GM18868 (cell line): ENCODE measurements at regions not wholly inside any gene's neighbourhood (a gene's known extent, or its start where the extent isn't known, plus 50 kb on each side); places are given as distances from the start of the nearest gene placed in this dataset.

Experiments
- ATAC-seq: cut with Tn5 transposase; IDR thresholded peaks from one replicate; pipeline ENCODE4 v1.9.1; 2021; ENCODE audit warnings: mild to moderate bottlenecking, moderate library complexity; ENCODE audit not compliant: unreplicated experiment

GRCh38 chr2:56099963-56100362, 83.8 kb upstream of the CCDC85A start:
- ATAC-seq, result no peak

GRCh38 chr2:56100791-56101312, 82.9 kb upstream of the CCDC85A start:
- ATAC-seq, result no peak

- no peak for ATAC-seq
Measured at GRCh38 chr2:56102098-56102497, 81.7 kb upstream of the CCDC85A start.

GRCh38 chr2:56102866-56103265, 80.9 kb upstream of the CCDC85A start:
- no peak for ATAC-seq

- ATAC-seq, result no peak
Measured at GRCh38 chr2:56104962-56105361, 78.8 kb upstream of the CCDC85A start.

DNA sequence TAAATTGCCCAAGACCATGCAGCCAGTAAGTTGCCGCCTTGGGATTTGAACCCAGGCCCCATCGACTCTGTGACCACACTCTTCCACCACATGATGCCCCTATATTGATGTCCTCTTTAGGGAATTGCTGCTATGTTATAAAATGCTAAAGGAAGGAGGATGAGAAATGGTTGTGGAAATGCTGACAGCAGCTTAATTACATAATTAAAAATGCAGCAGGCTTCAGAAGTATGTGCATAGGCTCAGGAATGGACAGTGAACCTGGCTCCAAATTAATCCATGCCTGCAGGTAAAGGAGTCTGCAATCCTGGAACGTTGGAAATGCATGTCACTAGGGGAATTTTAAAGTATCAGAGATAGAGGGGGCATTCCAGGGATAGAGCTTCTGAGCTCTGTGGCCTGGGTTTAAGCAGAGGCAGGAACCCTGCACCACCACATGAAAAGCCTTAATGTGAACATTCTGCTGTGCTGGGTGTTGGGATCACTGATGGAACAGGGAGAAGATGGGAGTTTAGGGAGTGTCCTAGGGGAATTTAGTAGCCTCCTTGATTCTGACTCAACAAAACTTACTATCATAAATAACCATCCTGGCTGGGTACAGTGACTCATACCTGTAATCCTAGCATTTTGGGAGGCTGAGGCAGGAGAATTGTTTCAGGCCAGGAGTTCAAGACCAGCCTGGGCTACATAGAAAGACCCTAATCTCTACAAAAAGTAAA, 76.1 kb upstream of the CCDC85A start:
- no peak for ATAC-seq

- ATAC-seq, result no peak
Measured at GRCh38 chr2:56108806-56109205, 75.0 kb upstream of the CCDC85A start.

GRCh38 chr2:56109994-56110393, 73.8 kb upstream of the CCDC85A start:
- no peak for ATAC-seq

DNA sequence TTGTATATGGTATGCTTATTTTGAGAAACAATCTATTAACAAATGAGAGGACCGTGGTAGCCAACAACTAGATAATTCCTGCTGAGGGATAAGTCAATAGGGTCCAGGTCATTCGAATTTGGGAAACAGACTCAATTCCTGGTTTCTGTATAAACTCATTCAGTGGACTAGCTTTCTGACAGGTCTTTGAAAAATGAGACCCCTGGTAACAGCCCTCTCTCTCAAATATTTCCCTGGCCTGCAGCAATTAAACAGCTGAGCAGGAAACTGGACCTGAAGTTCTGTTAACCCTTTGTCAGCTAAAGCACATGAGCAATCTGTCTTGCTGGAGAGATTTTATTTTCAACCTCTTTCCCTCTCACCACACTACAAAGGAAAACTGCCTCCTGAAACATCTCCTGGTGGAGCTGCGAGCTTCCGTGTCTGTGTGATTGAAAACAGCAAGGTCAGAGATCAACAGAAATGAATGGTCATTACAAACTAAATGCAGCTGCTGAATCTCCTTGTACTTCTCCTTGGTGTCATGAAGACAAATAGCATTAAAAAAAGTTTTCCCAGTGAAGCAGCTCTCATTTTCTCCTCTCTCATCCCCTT, 70.3 kb upstream of the CCDC85A start:
- no peak for ATAC-seq

- no peak for ATAC-seq
Measured at GRCh38 chr2:56117764-56118163, 66.0 kb upstream of the CCDC85A start.

DNA sequence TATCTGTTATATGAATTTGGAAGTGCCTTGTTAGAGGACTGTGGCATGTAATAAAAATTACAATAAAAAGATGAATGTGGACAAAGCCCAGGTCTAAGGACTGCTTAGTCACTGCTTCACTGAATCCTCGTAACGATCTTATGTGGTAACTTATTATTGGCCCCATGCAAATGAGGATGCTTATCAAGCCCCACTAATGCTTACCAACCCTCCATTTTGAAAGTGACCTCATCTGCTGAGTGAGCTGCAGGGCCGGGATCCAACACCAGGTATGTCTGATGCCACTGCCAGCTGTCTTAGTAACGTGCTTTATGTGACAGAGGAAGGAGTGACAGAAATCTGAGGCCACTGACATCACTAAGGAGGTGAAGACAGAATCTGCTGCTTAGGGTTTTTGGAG, 65.3 kb upstream of the CCDC85A start:
- no peak for ATAC-seq

DNA sequence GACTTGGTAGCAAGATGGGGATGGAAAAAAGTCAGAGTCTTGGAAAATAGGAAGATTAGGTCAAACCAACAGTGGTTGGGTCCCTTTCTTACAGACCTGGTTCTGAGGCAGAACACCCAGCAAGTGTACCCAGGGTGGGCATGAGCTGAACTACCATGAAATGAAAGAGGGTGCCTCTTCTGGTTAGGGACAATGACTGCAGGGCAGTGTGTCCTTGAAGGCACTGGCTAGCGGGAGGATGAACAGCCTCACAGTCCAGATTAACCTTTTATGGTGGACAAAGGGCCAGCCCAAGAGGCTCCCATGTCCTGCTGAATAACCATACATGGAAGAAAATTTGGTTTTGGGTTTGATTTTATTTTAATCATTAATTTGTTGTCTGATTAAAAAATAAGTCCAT, 61.8 kb upstream of the CCDC85A start:
- no peak for ATAC-seq

DNA sequence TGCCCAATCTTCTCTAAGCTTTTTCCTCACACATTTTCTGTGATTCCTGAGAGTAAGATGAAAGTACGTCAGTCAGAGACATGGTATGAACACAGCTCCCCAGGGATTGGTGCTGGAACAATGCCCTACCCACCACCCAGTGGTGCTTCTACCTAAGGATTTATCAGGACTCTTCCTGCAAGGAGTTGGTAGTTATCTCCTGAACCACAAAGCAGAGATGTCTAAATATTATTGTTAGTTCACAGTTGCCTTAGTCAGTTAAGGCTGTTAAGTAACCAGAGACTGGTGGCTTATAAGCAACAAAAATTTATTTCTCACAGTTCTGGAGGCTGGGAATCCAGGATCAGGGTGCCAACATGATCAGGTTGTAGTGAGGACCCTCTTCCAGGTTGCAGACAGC, 60.3 kb upstream of the CCDC85A start:
- no peak for ATAC-seq

DNA sequence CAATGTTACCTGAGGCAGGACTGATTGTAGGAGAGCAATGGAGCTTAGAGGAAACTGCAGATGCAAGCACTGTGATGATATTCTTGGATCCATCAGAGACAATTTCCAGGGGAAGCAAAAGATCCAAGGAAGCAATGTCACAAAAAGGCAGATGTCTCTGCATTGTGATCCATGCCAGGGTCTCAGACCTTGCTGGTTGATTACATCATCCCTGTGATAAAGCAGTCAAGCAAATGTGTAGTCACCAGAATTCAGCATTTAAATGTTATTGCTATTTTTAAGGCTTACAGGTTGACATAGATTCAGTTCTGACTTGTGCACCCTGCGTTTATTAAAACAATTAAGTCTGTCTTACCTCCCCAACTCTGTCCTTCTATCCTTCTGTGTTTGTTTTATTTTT, 56.8 kb upstream of the CCDC85A start:
- no peak for ATAC-seq

- ATAC-seq, result no peak
Measured at GRCh38 chr2:56127463-56128152, 56.2 kb upstream of the CCDC85A start.

GRCh38 chr2:56128235-56128634, 55.6 kb upstream of the CCDC85A start:
- ATAC-seq, result no peak

- no peak for ATAC-seq
Measured at GRCh38 chr2:56130463-56131070, 53.2 kb upstream of the CCDC85A start.

- ATAC-seq, result peak; percentile 51
Measured at GRCh38 chr2:56132138-56132537, 51.7 kb upstream of the CCDC85A start.

- no peak for ATAC-seq
Measured at GRCh38 chr2:56133441-56133840, 50.3 kb upstream of the CCDC85A start.

GRCh38 chr2:56133931-56134629, 49.7 kb upstream of the CCDC85A start:
- no peak for ATAC-seq
